H1 (cell line): ENCODE measurements at regions not wholly inside any gene's neighbourhood (a gene's known extent, or its start where the extent isn't known, plus 50 kb on each side); places are given as distances from the start of the nearest gene placed in this dataset.
A peak's percentile ranks its signal among the peaks of the same experiment; 100 is the strongest.

ENCODE experiments used
- CTCF ChIA-PET: fragments of 300-600 bp; sonication (Branson Sonifier 250); formaldehyde crosslinking; loops from one replicate; lab custom pipeline; 2021; ENCODE audit not compliant: partially characterized antibody; lab: Charles Lee
- POLR2A ChIA-PET: fragments of 300-600 bp; sonication (Branson Sonifier 250); formaldehyde crosslinking; loops from one replicate; lab custom pipeline; 2021; ENCODE audit warnings: inconsistent platforms; ENCODE audit not compliant: partially characterized antibody; lab: Charles Lee
- DNase-seq, 2 experiments: peaks; one replicate each; pipeline versions ENCODE4 v3.0.0 to v3.0.0-alpha.2; 2010 to 2022; ENCODE audit warnings: low spot score in 2 of 2, low read depth in 1 of 2, mixed read lengths in 1 of 2
- FAIRE-seq: peaks from 2 replicates; lab custom pipeline; 2011; peaks lifted over from hg19 to GRCh38; lab: Jason Lieb, UNC
- H2AFZ ChIP-seq: 2 replicates; pipeline ENCODE4 v1.8.1; 2012; ENCODE audit warnings: low read length, inconsistent platforms
- H2AK5ac ChIP-seq: 2 replicates; pipeline ENCODE4 v1.6.1; 2013; ENCODE audit warnings: low read depth, low read length
- H2BK120ac ChIP-seq: replicated peaks from 2 replicates; pipeline ENCODE3; 2013; ENCODE audit warnings: low read depth, low read length, inconsistent platforms
- H2BK12ac ChIP-seq: 2 replicates; pipeline ENCODE4 v1.6.1; 2013; ENCODE audit warnings: low read depth, low read length
- H2BK15ac ChIP-seq: 2 replicates; pipeline ENCODE4 v1.6.1; 2013; ENCODE audit warnings: low read length
- H2BK20ac ChIP-seq: 2 replicates; pipeline ENCODE4 v1.6.1; 2013; ENCODE audit warnings: low read length
- H2BK5ac ChIP-seq: 2 replicates; pipeline ENCODE4 v1.6.1; 2013; ENCODE audit warnings: low read depth, low read length
- H3K14ac ChIP-seq: 2 replicates; pipeline ENCODE4 v1.6.1; 2013; ENCODE audit warnings: inconsistent platforms; ENCODE audit not compliant: insufficient read length
- H3K18ac ChIP-seq: 2 replicates; pipeline ENCODE4 v1.6.1; 2013; ENCODE audit warnings: low read length; ENCODE audit errors: extremely low read depth
- H3K23ac ChIP-seq: 2 replicates; pipeline ENCODE4 v1.6.1; 2013; ENCODE audit warnings: inconsistent platforms; ENCODE audit not compliant: insufficient read length
- H3K23me2 ChIP-seq: 2 replicates; pipeline ENCODE4 v1.6.1; 2013; ENCODE audit warnings: low read depth, low read length
- H3K27ac ChIP-seq: 2 replicates; pipeline ENCODE4 v1.6.1; 2011; ENCODE audit warnings: low read depth, low read length, inconsistent platforms
- H3K27me3 ChIP-seq, 4 experiments: replicated peaks in 1 of 4; 1 replicate in 1 of 4; 2 replicates in 3 of 4; pipeline versions ENCODE4 v1.6.1 to v1.8.1; 2011 to 2013; ENCODE audit warnings: low read length in 3 of 4, mild to moderate bottlenecking in 3 of 4, inconsistent platforms in 2 of 4, mixed read lengths in 2 of 4, moderate library complexity in 1 of 4; ENCODE audit not compliant: control insufficient read depth in 3 of 4, insufficient read depth in 3 of 4; ENCODE audit errors: extremely low read depth in 1 of 4
- H3K36me3 ChIP-seq, 4 experiments: 2 replicates each; pipeline versions ENCODE4 v1.6.1 to v1.8.1; 2011 to 2013; ENCODE audit warnings: mild to moderate bottlenecking in 4 of 4, low read length in 3 of 4, moderate library complexity in 2 of 4, control low read depth in 1 of 4, inconsistent platforms in 1 of 4; ENCODE audit not compliant: insufficient read depth in 4 of 4, control insufficient read depth in 2 of 4
- H3K4ac ChIP-seq: replicated peaks from 2 replicates; pipeline ENCODE3; 2013; ENCODE audit warnings: low read length, low read depth, mixed read lengths, inconsistent platforms; ENCODE audit not compliant: insufficient read length
- H3K4me1 ChIP-seq, 4 experiments: replicated peaks in 1 of 4; 1 replicate in 1 of 4; 2 replicates in 3 of 4; pipeline versions ENCODE4 v1.6.1 to v1.8.1; 2011 to 2013; ENCODE audit warnings: low read length in 3 of 4, inconsistent platforms in 2 of 4, mixed read lengths in 1 of 4; ENCODE audit not compliant: insufficient read depth in 4 of 4, control insufficient read depth in 3 of 4
- H3K4me2 ChIP-seq, 2 experiments: 2 replicates each; pipeline versions ENCODE4 v1.6.1 to v1.8.1; 2011 to 2013; ENCODE audit warnings: low read depth in 2 of 2, low read length in 2 of 2, control low read depth in 1 of 2, inconsistent platforms in 1 of 2, mild to moderate bottlenecking in 1 of 2; ENCODE audit not compliant: insufficient read depth in 1 of 2
- H3K4me3 ChIP-seq, 4 experiments: fragments of 200-600, 300-600 bp in 1 of 4; sonication (generic), shearing (Covaris generic), sonication (Bioruptor Twin) in 1 of 4; 2 replicates each; pipeline versions ENCODE4 v1.5.1 to v1.8.1; 2011 to 2016; ENCODE audit warnings: low read length in 4 of 4, low read depth in 3 of 4, control low read depth in 2 of 4, inconsistent platforms in 2 of 4, mild to moderate bottlenecking in 2 of 4, mixed read lengths in 1 of 4, moderate library complexity in 1 of 4; ENCODE audit not compliant: insufficient read depth in 2 of 4; ENCODE audit errors: extremely low read depth in 1 of 4
- H3K56ac ChIP-seq: replicated peaks from 2 replicates; pipeline ENCODE3; 2013; ENCODE audit warnings: low read depth, mild to moderate bottlenecking, mixed read lengths, low read length, inconsistent platforms; ENCODE audit not compliant: insufficient read length
- H3K79me1 ChIP-seq: 2 replicates; pipeline ENCODE4 v1.6.1; 2013; ENCODE audit warnings: low read depth, low read length, control low read depth
- H3K79me2 ChIP-seq, 2 experiments: 2 replicates each; pipeline versions ENCODE4 v1.6.1 to v1.8.1; 2012 to 2013; ENCODE audit warnings: low read length in 2 of 2, mild to moderate bottlenecking in 2 of 2, inconsistent platforms in 1 of 2; ENCODE audit not compliant: insufficient read depth in 2 of 2, control insufficient read depth in 1 of 2
- H3K9ac ChIP-seq, 4 experiments: replicated peaks in 1 of 4; 1 replicate in 1 of 4; 2 replicates in 3 of 4; pipeline versions ENCODE4 v1.6.1 to v1.8.1; 2011 to 2013; ENCODE audit warnings: low read depth in 3 of 4, low read length in 3 of 4, control low read depth in 2 of 4, mild to moderate bottlenecking in 2 of 4, moderate library complexity in 2 of 4, inconsistent platforms in 1 of 4; ENCODE audit errors: extremely low read depth in 1 of 4
- H3K9me3 ChIP-seq, 2 experiments: 2 replicates each; pipeline versions ENCODE4 v1.6.1 to v1.8.1; 2012 to 2013; ENCODE audit warnings: mild to moderate bottlenecking in 2 of 2, moderate library complexity in 2 of 2, control low read depth in 1 of 2, inconsistent platforms in 1 of 2, low read depth in 1 of 2, low read length in 1 of 2, mixed read lengths in 1 of 2; ENCODE audit not compliant: insufficient read depth in 2 of 2
- H4K20me1 ChIP-seq, 2 experiments: replicated peaks in 1 of 2; 2 replicates each; pipeline versions ENCODE3 to v1.8.1; 2011 to 2013; ENCODE audit warnings: inconsistent platforms in 2 of 2, low read length in 2 of 2, mild to moderate bottlenecking in 1 of 2; ENCODE audit not compliant: insufficient read depth in 2 of 2, control insufficient read depth in 1 of 2
- H4K5ac ChIP-seq: 2 replicates; pipeline ENCODE4 v1.6.1; 2013; ENCODE audit warnings: low read length, low read depth, mixed read lengths, inconsistent platforms; ENCODE audit not compliant: insufficient read length
- H4K8ac ChIP-seq: 2 replicates; pipeline ENCODE4 v1.8.0; 2013; ENCODE audit warnings: mild to moderate bottlenecking, moderate library complexity, low read length, inconsistent platforms; ENCODE audit not compliant: insufficient read depth; ENCODE audit errors: extremely low read depth
- H4K91ac ChIP-seq: replicated peaks from 2 replicates; pipeline ENCODE3; 2013; ENCODE audit warnings: low read length, mixed read lengths, inconsistent platforms; ENCODE audit not compliant: insufficient read length
- BRCA1 ChIP-seq: IDR thresholded peaks from 2 replicates; pipeline ENCODE4 v1.6.1; 2012; ENCODE audit warnings: low read depth, low read length, improper control_type of control experiment
- CBX5 ChIP-seq: fragments of 300-800, 300-1000 bp; sonication (generic); IDR thresholded peaks from 2 replicates; pipeline ENCODE4 v1.7.1; 2016; ENCODE audit warnings: antibody characterized with exemption, low read length, low read depth
- CHD2 ChIP-seq: IDR thresholded peaks from 2 replicates; pipeline ENCODE4 v1.6.1; 2012; ENCODE audit warnings: low read length, improper control_type of control experiment
- CREB1 ChIP-seq: IDR thresholded peaks from 2 replicates; pipeline ENCODE4 v1.6.1; 2012; ENCODE audit warnings: inconsistent platforms
- E2F6 ChIP-seq: IDR thresholded peaks from 2 replicates; pipeline ENCODE4 v1.6.1; 2012; ENCODE audit warnings: inconsistent platforms
- EGR1 ChIP-seq: IDR thresholded peaks from 2 replicates; pipeline ENCODE4 v1.6.1; 2011; ENCODE audit warnings: low read depth, low read length, borderline replicate concordance
- EZH2 ChIP-seq: fragments of 200-600 bp; sonication (generic); IDR thresholded peaks from 2 replicates; pipeline ENCODE4 v1.7.1; 2012; ENCODE audit warnings: low read depth, mild to moderate bottlenecking, moderate library complexity, low read length, inconsistent platforms; ENCODE audit not compliant: severe bottlenecking
- HDAC6 ChIP-seq: IDR thresholded peaks from one replicate; pipeline ENCODE4 v1.7.1; 2012; ENCODE audit warnings: low read depth, mild to moderate bottlenecking, inconsistent platforms, low read length, moderate library complexity
- JUN ChIP-seq: IDR thresholded peaks from 2 replicates; pipeline ENCODE4 v1.6.1; 2011; ENCODE audit warnings: low read depth, mild to moderate bottlenecking, improper control_type of control experiment, low read length
- POLR2A ChIP-seq, 2 experiments: IDR thresholded peaks; 1 replicate in 1 of 2; 2 replicates in 1 of 2; pipeline ENCODE4 v1.6.1; 2011; ENCODE audit warnings: low read depth in 2 of 2, low read length in 2 of 2, mild to moderate bottlenecking in 2 of 2; ENCODE audit errors: control extremely low read depth in 1 of 2
- SAP30 ChIP-seq: fragments of 300-600 bp; sonication (generic); IDR thresholded peaks from 2 replicates; pipeline ENCODE4 v1.7.1; 2012; ENCODE audit warnings: low read length, moderate library complexity, mild to moderate bottlenecking, inconsistent platforms; ENCODE audit not compliant: insufficient read depth, insufficient replicate concordance
- SIN3A ChIP-seq, 2 experiments: IDR thresholded peaks in 1 of 2; conservative IDR thresholded peaks in 1 of 2; 2 replicates each; pipeline ENCODE4 v1.6.1; 2011 to 2012; ENCODE audit warnings: low read length in 2 of 2, improper control_type of control experiment in 1 of 2, low read depth in 1 of 2, mild to moderate bottlenecking in 1 of 2
- SRF ChIP-seq: IDR thresholded peaks from 2 replicates; pipeline ENCODE4 v1.6.1; 2011; ENCODE audit warnings: mild to moderate bottlenecking, low read depth, low read length, moderate library complexity
- TAF1 ChIP-seq: IDR thresholded peaks from 2 replicates; pipeline ENCODE4 v1.6.1; 2011; ENCODE audit warnings: mild to moderate bottlenecking, low read depth, low read length
- TBP ChIP-seq: IDR thresholded peaks from 2 replicates; pipeline ENCODE4 v1.6.1; 2011; ENCODE audit warnings: low read depth, low read length, improper control_type of control experiment
- WGBS, 2 experiments: shearing (Covaris generic) in 1 of 2; methylation state at CpG; one replicate each; pipeline versions ENCODE4 v1.1.6 to v1.1.7; 2013 to 2015; ENCODE audit warnings: low lambda C conversion rate in 2 of 2, mixed read lengths in 2 of 2, inconsistent platforms in 1 of 2, low coverage in 1 of 2, missing lambda C conversion rate in 1 of 2; ENCODE audit not compliant: insufficient replicate concordance in 2 of 2, insufficient coverage in 1 of 2, insufficient read length in 1 of 2; ENCODE audit errors: extremely low coverage in 1 of 2, missing lambda C conversion rate in 1 of 2; 5-methylcytosine and 5-hydroxymethylcytosine counted together

GRCh38 chr14:40629144-40629543 lies 977.5 kb upstream of the LRFN5 start:
- Histone ChIP-seq H3K4ac (no peak overlapping the region), H3K23ac (no peak overlapping the region), H2BK15ac (no peak overlapping the region), H2BK20ac (no peak overlapping the region), H4K91ac (no peak overlapping the region), H3K4me3 (peak overlapping the region in 2 of 4 experiments; percentile 59; a peak in 4 of 8 replicates), H3K9ac (no peak overlapping the region; a peak in 1 of 7 replicates), H3K79me1 (no peaks in the 10 kb centered on the region), H2BK120ac (no peak overlapping the region), H3K9me3 (no peaks in the 10 kb centered on the region), H3K4me1 (peaks cover 0 to 8% (median 0%) of the 10 kb centered on the region in 4 experiments; a peak in 1 of 7 replicates), H3K27me3 (no peaks in the 10 kb centered on the region), H4K8ac (no peak overlapping the region), H3K18ac (no peak overlapping the region), H2AK5ac (no peak overlapping the region), H3K56ac (no peak overlapping the region), H3K27ac (no peak overlapping the region), H2AFZ (peak overlapping the region; percentile 67; the same call in 1 of the 2 replicates), H3K14ac (no peak overlapping the region), H4K5ac (no peak overlapping the region), H3K36me3 (no peaks in the 10 kb centered on the region), H3K79me2 (no peaks in the 10 kb centered on the region), H3K23me2 (no peaks in the 10 kb centered on the region), H4K20me1 (no peaks in the 10 kb centered on the region), H2BK5ac (no peak overlapping the region), H2BK12ac (no peak overlapping the region), H3K4me2 (peak overlapping the region; percentile 49 to 79; a peak in 3 of 4 replicates)
- POLR2A ChIA-PET = no interaction called here
- CTCF ChIA-PET = interaction anchor here (1.9 kb wide), 1 partner anchor 211 kb away, joined by 8 read pairs; no protein-coding TSS in a partner anchor
- DNase-seq (no peak), FAIRE-seq (no peak)
- WGBS, 2 experiments = 88% methylated on average over 3 of the region's 3 CpGs; no CpG with 5 or more reads in 1 of the 2 experiments
- TF ChIP-seq SIN3A (conservative IDR thresholded peaks at IDR 0.05 in 1 of 2, IDR thresholded peaks at IDR 0.05 in 1 of 2; ENCODE audit: low read depth in 1 of 2, low read length in 2 of 2) (no peak), EZH2 (no peak), TBP (no peak), CHD2 (no peak), E2F6 (no peak), BRCA1 (no peak), CBX5 (no peak), CREB1 (no peak), SRF (no peak), EGR1 (no peak), JUN (no peak), TAF1 (no peak), HDAC6 (no peak), POLR2A (IDR thresholded peaks at IDR 0.05; ENCODE audit: control extremely low read depth in 1 of 2, low read depth in 2 of 2, low read length in 2 of 2) (no peak), SAP30 (no peak)
